ENCODE measurements at regions not wholly inside any gene's neighbourhood (a gene's known extent, or its start where the extent isn't known, plus 50 kb on each side); places are given as distances from the start of the nearest gene placed in this dataset.

DNA sequence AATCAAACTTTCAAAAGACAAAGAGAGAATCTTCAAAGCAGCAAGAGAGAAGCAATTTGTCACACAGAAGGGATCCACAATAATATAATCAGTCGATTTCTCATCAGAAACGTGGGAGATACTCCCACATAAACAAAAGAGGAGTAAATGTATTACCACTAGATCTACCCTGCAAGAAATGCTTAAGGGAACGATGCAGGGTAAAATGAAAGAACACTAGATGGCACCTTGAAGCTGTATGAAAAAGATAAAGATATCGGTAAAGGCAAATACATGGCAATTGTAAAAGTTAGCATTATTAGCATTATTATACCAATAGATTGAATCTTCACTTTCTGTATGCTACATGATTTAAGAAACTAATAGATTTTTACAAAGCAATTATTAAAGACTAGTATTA lies 677.0 kb downstream of the SUCLG1 start:
- no peak overlapping the region for H3K4me3 ChIP-seq (ENCODE audit: low read depth, low read length)
- no peak for TF ChIP-seq CTCF (IDR thresholded peaks at IDR 0.05; ENCODE audit: insufficient read depth, low read length)
- no peak for DNase-seq (ENCODE audit: low read depth)

GRCh38 chr2:83764447-83765005 lies 694.6 kb downstream of the SUCLG1 start:
- no peak for DNase-seq (ENCODE audit: low read depth)
- TF ChIP-seq CTCF (IDR thresholded peaks at IDR 0.05; ENCODE audit: insufficient read depth, low read length), result no peak
- no peak overlapping the region for H3K4me3 ChIP-seq (ENCODE audit: low read depth, low read length)

DNA sequence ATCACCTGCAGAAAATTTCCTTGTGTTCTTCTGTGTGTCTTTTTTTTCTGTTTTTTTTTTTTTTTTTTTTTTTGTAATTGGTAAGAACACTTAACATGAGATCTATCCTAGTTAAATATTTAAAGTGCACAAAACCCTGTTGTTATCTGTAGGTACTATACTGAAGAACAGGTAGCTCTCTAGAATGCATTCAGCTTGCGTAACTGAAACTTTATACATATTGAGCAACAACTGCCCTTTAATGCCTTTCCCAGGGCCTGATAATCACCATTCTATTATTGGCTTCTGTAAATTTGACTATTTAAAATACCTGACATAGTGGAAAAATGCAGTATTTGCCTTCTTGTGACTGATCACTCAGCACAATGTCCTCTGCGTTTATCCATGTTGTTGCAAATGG lies 701.8 kb downstream of the SUCLG1 start:
- DNase-seq (ENCODE audit: low read depth), result no peak
- no peak for TF ChIP-seq CTCF (IDR thresholded peaks at IDR 0.05; ENCODE audit: insufficient read depth, low read length)
- H3K4me3 ChIP-seq (ENCODE audit: low read depth, low read length), result no peak overlapping the region

DNA sequence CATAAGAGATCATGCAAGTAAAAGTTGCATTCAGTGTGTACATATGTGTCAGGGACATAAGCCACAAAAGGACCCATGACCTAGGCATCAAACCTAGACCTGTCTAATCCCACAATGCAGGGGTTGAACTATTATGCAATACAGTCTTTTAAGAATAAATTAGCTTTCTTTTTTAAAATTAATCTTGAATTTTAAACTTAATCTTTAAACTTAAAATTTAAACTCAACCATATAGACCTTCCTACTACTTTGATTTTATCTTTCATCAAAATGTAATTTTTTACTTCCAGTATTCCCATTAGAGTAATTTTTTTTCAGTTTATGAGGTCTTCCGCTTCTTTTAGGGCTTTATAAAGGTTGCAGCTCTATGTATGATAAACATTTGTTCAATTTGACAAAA lies 702.9 kb downstream of the SUCLG1 start:
- TF ChIP-seq CTCF (IDR thresholded peaks at IDR 0.05; ENCODE audit: insufficient read depth, low read length), result no peak

DNA sequence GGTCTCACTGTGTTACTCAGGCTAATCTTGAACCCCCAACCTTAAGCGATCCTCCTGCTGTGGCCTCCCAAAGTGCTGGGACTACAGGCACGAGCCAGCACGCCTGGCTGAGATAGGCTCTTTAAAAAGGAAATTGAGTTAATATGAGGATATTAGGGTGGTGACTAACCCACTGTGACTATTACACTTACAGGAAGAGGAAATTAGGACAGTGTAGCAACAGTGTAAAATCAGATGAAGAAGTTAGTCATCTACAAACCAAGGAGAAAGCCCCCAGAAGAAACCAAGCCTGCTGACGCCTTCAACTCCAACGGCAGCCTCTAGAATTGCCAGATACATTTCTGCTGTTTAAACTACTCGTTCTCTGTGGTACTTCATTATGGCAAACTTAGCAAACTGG lies 711.9 kb downstream of the SUCLG1 start:
- DNase-seq (ENCODE audit: low read depth), result no peak
- TF ChIP-seq CTCF (IDR thresholded peaks at IDR 0.05; ENCODE audit: insufficient read depth, low read length), result no peak

More for the DNA sequence above, 702.9 kb downstream of the SUCLG1 start:
- DNase-seq (ENCODE audit: low read depth), result no peak
- no peak overlapping the region for H3K4me3 ChIP-seq (ENCODE audit: low read depth, low read length)

DNA sequence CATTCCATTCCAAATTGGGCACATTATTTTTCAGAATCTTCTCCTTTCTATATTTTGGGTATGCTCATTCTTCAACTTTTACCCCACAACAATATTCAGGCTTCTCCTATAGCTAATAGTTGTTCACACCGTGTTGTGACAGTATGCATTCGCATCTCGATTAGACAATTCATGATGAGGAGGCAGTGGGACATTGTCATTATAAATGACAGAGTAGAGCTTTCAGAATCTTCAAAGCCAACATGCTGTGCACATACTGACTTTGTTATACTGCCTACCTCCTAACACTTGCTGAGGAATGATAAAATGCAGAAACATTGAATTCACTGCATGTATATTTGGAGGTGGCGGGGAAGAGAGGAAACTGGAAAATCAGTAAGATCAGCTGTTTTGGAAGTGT lies 714.2 kb downstream of the SUCLG1 start:
- TF ChIP-seq CTCF (IDR thresholded peaks at IDR 0.05; ENCODE audit: insufficient read depth, low read length), result no peak
- DNase-seq (ENCODE audit: low read depth), result no peak
- no peak overlapping the region for H3K4me3 ChIP-seq (ENCODE audit: low read depth, low read length)

More for the DNA sequence above, 711.9 kb downstream of the SUCLG1 start:
- no peak overlapping the region for H3K4me3 ChIP-seq (ENCODE audit: low read depth, low read length)

Measured in fibroblast of the aortic adventitia (primary cell).